B cell (primary cell): ENCODE measurements at regions not wholly inside any gene's neighbourhood (a gene's known extent, or its start where the extent isn't known, plus 50 kb on each side); places are given as distances from the start of the nearest gene placed in this dataset.

Experiments used
- CTCF ChIP-seq: fragments of 200-600 bp; IDR thresholded peaks from one replicate; pipeline ENCODE4 v1.8.0; 2022; ENCODE audit warnings: antibody characterized with exemption, mild to moderate bottlenecking
- EZH2 ChIP-seq: IDR thresholded peaks from 2 replicates; pipeline ENCODE4 v1.6.1; 2012; ENCODE audit warnings: borderline replicate concordance, low read depth, mild to moderate bottlenecking, moderate library complexity, low read length; ENCODE audit not compliant: insufficient read depth, poor library complexity, severe bottlenecking

GRCh38 chr13:109572389-109572788 is 214.0 kb downstream of the IRS2 start:
- TF ChIP-seq EZH2 (no peak), CTCF (no peak)
